ENCODE measurements at regions not wholly inside any gene's neighbourhood (a gene's known extent, or its start where the extent isn't known, plus 50 kb on each side); places are given as distances from the start of the nearest gene placed in this dataset.

GRCh38 chr9:82202808-82203207 is 214.2 kb downstream of the SPATA31D1 start:
- TF ChIP-seq, protein P1, sequence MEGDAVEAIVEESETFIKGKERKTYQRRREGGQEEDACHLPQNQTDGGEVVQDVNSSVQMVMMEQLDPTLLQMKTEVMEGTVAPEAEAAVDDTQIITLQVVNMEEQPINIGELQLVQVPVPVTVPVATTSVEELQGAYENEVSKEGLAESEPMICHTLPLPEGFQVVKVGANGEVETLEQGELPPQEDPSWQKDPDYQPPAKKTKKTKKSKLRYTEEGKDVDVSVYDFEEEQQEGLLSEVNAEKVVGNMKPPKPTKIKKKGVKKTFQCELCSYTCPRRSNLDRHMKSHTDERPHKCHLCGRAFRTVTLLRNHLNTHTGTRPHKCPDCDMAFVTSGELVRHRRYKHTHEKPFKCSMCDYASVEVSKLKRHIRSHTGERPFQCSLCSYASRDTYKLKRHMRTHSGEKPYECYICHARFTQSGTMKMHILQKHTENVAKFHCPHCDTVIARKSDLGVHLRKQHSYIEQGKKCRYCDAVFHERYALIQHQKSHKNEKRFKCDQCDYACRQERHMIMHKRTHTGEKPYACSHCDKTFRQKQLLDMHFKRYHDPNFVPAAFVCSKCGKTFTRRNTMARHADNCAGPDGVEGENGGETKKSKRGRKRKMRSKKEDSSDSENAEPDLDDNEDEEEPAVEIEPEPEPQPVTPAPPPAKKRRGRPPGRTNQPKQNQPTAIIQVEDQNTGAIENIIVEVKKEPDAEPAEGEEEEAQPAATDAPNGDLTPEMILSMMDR (IDR thresholded peaks at IDR 0.05; ENCODE audit: unreplicated experiment), result no peak
- DNase-seq (ENCODE audit: low spot score in 2 of 2, unreplicated experiment in 2 of 2), result no peak
- H3K27ac Mint-ChIP-seq, result no peak overlapping the region
- H3K27me3 Mint-ChIP-seq (ENCODE audit: low read depth), result no peaks in the 10 kb centered on the region
- peaks cover under 1% of the 10 kb centered on the region for H3K9me3 Mint-ChIP-seq
- no peaks in the 10 kb centered on the region for H3K36me3 Mint-ChIP-seq
- no peak overlapping the region for H3K4me3 Mint-ChIP-seq
- H3K4me1 Mint-ChIP-seq, result peaks cover 8% of the 10 kb centered on the region

DNA sequence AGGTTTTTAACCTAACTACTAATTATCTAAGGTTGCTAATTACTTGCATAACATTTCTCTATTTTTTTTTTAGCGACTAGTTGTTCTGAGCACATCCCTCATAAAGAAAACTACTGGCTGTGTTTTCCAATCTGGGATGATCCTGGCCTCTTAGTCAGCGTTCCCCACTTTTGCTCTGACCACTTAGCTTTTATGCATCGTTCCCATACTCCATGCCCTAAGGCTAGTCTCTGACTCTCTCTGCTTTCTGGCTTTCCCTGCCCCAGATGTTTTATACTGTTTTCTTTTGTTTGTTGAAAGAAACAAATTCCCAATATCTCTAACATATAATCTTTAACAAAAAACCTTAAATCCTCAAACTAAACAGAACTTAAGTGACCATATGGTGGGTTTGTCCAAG is 217.9 kb downstream of the SPATA31D1 start:
- no peak overlapping the region for H3K27ac Mint-ChIP-seq
- no peaks in the 10 kb centered on the region for H3K36me3 Mint-ChIP-seq
- no peaks in the 10 kb centered on the region for H3K27me3 Mint-ChIP-seq (ENCODE audit: low read depth)
- H3K4me1 Mint-ChIP-seq, result peaks cover 8% of the 10 kb centered on the region
- no peak for DNase-seq (ENCODE audit: low spot score in 2 of 2, unreplicated experiment in 2 of 2)
- TF ChIP-seq, protein P1 (IDR thresholded peaks at IDR 0.05; ENCODE audit: unreplicated experiment), result no peak
- H3K4me3 Mint-ChIP-seq, result no peak overlapping the region
- H3K9me3 Mint-ChIP-seq, result peaks cover 24% of the 10 kb centered on the region

GRCh38 chr9:82206946-82207345 is 218.4 kb downstream of the SPATA31D1 start:
- Mint-ChIP-seq H3K4me3 (no peak overlapping the region), H3K4me1 (peaks cover 8% of the 10 kb centered on the region), H3K27me3 (ENCODE audit: low read depth) (no peaks in the 10 kb centered on the region), H3K36me3 (no peaks in the 10 kb centered on the region), H3K9me3 (peaks cover 24% of the 10 kb centered on the region), H3K27ac (no peak overlapping the region)
- no peak for DNase-seq (ENCODE audit: low spot score in 2 of 2, unreplicated experiment in 2 of 2)
- TF ChIP-seq, protein P1 (IDR thresholded peaks at IDR 0.05; ENCODE audit: unreplicated experiment), result no peak

DNA sequence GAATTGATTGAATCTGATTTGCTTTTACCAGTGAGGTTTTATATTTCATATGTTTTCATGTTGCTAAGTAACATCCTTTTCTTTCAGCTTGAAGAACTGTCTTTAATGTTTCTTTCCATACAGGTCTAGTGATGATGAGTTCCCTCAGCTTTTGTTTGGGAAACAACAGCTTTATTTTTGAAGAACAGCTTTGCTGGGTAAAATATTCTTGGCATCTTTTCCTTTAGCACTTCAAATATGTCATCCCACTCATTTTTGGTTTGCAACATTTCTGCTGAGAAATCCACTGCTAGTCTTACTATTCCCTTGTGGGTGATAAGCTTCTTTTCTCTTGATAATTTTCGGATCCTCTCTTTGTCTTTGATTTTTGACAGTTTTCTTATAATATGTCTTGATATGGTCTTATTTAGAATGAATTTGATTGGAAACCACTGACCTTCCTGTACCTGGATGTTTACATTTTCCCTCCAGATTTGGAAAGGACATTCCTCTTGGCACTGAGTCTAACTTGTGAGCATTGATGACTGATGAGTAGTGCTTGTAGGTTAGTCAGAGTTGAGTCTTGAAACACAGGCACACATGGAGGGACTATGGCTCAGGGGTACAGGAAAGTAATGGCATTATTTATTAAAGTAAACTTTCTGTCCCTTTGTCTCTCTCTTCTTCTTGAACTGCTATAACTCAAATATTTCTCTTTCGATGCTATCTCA is 220.3 kb downstream of the SPATA31D1 start:
- H3K27me3 Mint-ChIP-seq (ENCODE audit: low read depth), result no peaks in the 10 kb centered on the region
- DNase-seq (ENCODE audit: low spot score in 2 of 2, unreplicated experiment in 2 of 2), result no peak
- H3K4me1 Mint-ChIP-seq, result peaks cover 8% of the 10 kb centered on the region
- TF ChIP-seq, protein P1 (IDR thresholded peaks at IDR 0.05; ENCODE audit: unreplicated experiment), result no peak
- peaks cover 28% of the 10 kb centered on the region for H3K9me3 Mint-ChIP-seq
- no peak overlapping the region for H3K4me3 Mint-ChIP-seq
- no peaks in the 10 kb centered on the region for H3K36me3 Mint-ChIP-seq
- no peak overlapping the region for H3K27ac Mint-ChIP-seq

GRCh38 chr9:82209797-82210470 is 221.4 kb downstream of the SPATA31D1 start:
- Mint-ChIP-seq H3K27ac (no peak overlapping the region), H3K4me1 (peaks cover 6% of the 10 kb centered on the region)

More at GRCh38 chr9:82209797-82210470, 221.4 kb downstream of the SPATA31D1 start:
- Mint-ChIP-seq H3K4me3 (no peak overlapping the region), H3K9me3 (peaks cover 28% of the 10 kb centered on the region), H3K27me3 (ENCODE audit: low read depth) (no peaks in the 10 kb centered on the region), H3K36me3 (no peaks in the 10 kb centered on the region)
- DNase-seq (ENCODE audit: low spot score in 2 of 2, unreplicated experiment in 2 of 2), result no peak
- TF ChIP-seq, protein P1 (IDR thresholded peaks at IDR 0.05; ENCODE audit: unreplicated experiment), result no peak

All from mesothelial cell of epicardium (in vitro differentiated cells).